AG09319 (cell line): ENCODE measurements at regions not wholly inside any gene's neighbourhood (a gene's known extent, or its start where the extent isn't known, plus 50 kb on each side); places are given as distances from the start of the nearest gene placed in this dataset.

Experiments used
- DNase-seq: peaks from one replicate; pipeline ENCODE4 v3.0.0-alpha.2; 2010; ENCODE audit warnings: low read depth; ENCODE audit errors: extremely low read depth
- CTCF ChIP-seq: IDR thresholded peaks from 2 replicates; pipeline ENCODE4 v1.5.1; 2011; ENCODE audit warnings: low read depth, mild to moderate bottlenecking, inconsistent platforms, low read length, moderate library complexity

- DNase-seq = no peak
- TF ChIP-seq CTCF = no peak
These were observed 420.4 kb downstream of the EFNB2 start for GRCh38 chr13:106115081-106115480.

- TF ChIP-seq CTCF = no peak
- no peak for DNase-seq
These were observed 421.7 kb downstream of the EFNB2 start for GRCh38 chr13:106113796-106114195.

- TF ChIP-seq CTCF = no peak
- no peak for DNase-seq
These were observed 423.3 kb downstream of the EFNB2 start for GRCh38 chr13:106112191-106112590.

- DNase-seq = no peak
- TF ChIP-seq CTCF = no peak
These were observed 425.1 kb downstream of the EFNB2 start for GRCh38 chr13:106110241-106110855.

GRCh38 chr13:106109391-106109791 lies 426.1 kb downstream of the EFNB2 start:
- no peak for DNase-seq
- no peak for TF ChIP-seq CTCF

- no peak for TF ChIP-seq CTCF
- no peak for DNase-seq
These were observed 427.1 kb downstream of the EFNB2 start for GRCh38 chr13:106108346-106108745.

GRCh38 chr13:106107061-106107460 lies 428.4 kb downstream of the EFNB2 start:
- TF ChIP-seq CTCF = no peak

More at GRCh38 chr13:106107061-106107460, 428.4 kb downstream of the EFNB2 start:
- no peak for DNase-seq
